Sigmoid colon (tissue), 6 donors: ENCODE measurements at regions not wholly inside any gene's neighbourhood (a gene's known extent, or its start where the extent isn't known, plus 50 kb on each side); places are given as distances from the start of the nearest gene placed in this dataset.

Experiments used
- DNase-seq: peaks from one replicate; pipeline ENCODE4 v3.0.0-alpha.2; 2019
- H3K27ac ChIP-seq, 4 donors: fragments of 200-600 bp; sonication (generic); one replicate each; pipeline ENCODE4 v1.5.1; 2016 to 2019; ENCODE audit warnings: mild to moderate bottlenecking in 1 of 4
- H3K27me3 ChIP-seq, 3 donors: fragments of 200-600 bp; sonication (generic); one replicate each; pipeline ENCODE4 v1.5.1; 2019; ENCODE audit warnings: mild to moderate bottlenecking in 1 of 3
- H3K36me3 ChIP-seq, 4 donors: fragments of 200-600 bp; sonication (generic); one replicate each; pipeline ENCODE4 v1.5.1; 2016 to 2019
- H3K4me1 ChIP-seq, 4 donors: fragments of 200-600 bp; sonication (generic); one replicate each; pipeline ENCODE4 v1.5.1; 2017 to 2019
- H3K4me3 ChIP-seq, 4 donors: fragments of 200-600 bp; sonication (generic); one replicate each; pipeline ENCODE4 v1.5.1; 2017 to 2019; ENCODE audit warnings: mild to moderate bottlenecking in 2 of 4, moderate library complexity in 1 of 4
- H3K9me3 ChIP-seq, 4 donors: fragments of 200-600 bp in 3 of 4; sonication (generic) in 3 of 4; one replicate each; pipeline versions ENCODE4 v1.5.1 to v1.6.1; 2013 to 2019
- EP300 ChIP-seq, 4 donors: sonication (generic); formaldehyde crosslinking; IDR thresholded peaks; one replicate each; pipeline ENCODE4 v1.6.1; 2017; ENCODE audit warnings: antibody characterized with exemption in 4 of 4
- POLR2A ChIP-seq, 2 donors: fragments of 450-650 bp; IDR thresholded peaks; one replicate each; pipeline ENCODE4 v1.6.1; 2016; ENCODE audit warnings: antibody characterized with exemption in 2 of 2, mild to moderate bottlenecking in 2 of 2, moderate library complexity in 2 of 2
- POLR2AphosphoS5 ChIP-seq, 4 donors: sonication (generic); formaldehyde crosslinking; IDR thresholded peaks; one replicate each; pipeline ENCODE4 v1.6.1; 2017; ENCODE audit warnings: antibody characterized with exemption in 4 of 4
- WGBS, 2 donors: extraction: QIAGEN DNeasy Blood & Tissue Kit; methylation state at CpG; one replicate each; pipeline ENCODE4 v1.1.7; 2013; 5-methylcytosine and 5-hydroxymethylcytosine counted together
- intact Hi-C: fragments of 100-400 bp; cut with DNase I; formaldehyde crosslinking; loops from one replicate; pipeline ENCODE4 v1.15.1; 2023
- TF ChIP-seq, protein P1 (sequence below), 4 experiments: fragments of 450-650 bp in 3 of 4; fragments of 200-600 bp in 1 of 4; IDR thresholded peaks; one replicate each; pipeline ENCODE4 v1.5.1; 2016 to 2019; ENCODE audit warnings: antibody characterized with exemption in 4 of 4, mild to moderate bottlenecking in 3 of 4, moderate library complexity in 2 of 4
- donor health status: healthy with polysubstance abuse.
- donor health status: healthy.

DNA sequence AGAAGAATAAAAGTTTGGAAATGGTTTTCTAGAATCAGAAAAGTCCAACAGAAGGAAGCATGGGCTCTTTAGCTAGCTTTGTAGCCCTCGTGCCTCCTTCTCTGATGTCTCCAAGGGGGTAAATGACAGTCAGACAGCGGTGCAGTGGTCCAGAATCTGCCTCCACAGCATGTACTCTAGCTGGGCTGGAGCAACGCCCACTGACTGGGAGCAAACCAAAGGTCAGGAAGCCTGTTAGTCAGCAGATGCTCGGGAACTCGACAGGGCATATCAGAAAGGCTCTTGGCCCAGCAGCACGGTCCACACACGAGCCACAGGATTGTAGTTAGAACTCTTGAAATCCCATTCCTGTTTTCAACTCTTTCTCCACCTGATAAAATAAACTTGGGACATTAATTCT is 164.3 kb downstream of the GRIN2B start:
- 78 to 81% methylated on average over 7 of the region's 7 CpGs for WGBS, 2 donors
- no peaks in the 10 kb centered on the region for H3K27me3 ChIP-seq
- intact Hi-C loops, result no loop called here
- H3K4me1 ChIP-seq, result no peaks in the 10 kb centered on the region
- no peaks in the 10 kb centered on the region for H3K36me3 ChIP-seq
- no peak overlapping the region for H3K27ac ChIP-seq
- TF ChIP-seq POLR2AphosphoS5 (IDR thresholded peaks at IDR 0.05) (no peak), EP300 (IDR thresholded peaks at IDR 0.05) (no peak), POLR2A (IDR thresholded peaks at IDR 0.05) (no peak)
- TF ChIP-seq, protein P1, sequence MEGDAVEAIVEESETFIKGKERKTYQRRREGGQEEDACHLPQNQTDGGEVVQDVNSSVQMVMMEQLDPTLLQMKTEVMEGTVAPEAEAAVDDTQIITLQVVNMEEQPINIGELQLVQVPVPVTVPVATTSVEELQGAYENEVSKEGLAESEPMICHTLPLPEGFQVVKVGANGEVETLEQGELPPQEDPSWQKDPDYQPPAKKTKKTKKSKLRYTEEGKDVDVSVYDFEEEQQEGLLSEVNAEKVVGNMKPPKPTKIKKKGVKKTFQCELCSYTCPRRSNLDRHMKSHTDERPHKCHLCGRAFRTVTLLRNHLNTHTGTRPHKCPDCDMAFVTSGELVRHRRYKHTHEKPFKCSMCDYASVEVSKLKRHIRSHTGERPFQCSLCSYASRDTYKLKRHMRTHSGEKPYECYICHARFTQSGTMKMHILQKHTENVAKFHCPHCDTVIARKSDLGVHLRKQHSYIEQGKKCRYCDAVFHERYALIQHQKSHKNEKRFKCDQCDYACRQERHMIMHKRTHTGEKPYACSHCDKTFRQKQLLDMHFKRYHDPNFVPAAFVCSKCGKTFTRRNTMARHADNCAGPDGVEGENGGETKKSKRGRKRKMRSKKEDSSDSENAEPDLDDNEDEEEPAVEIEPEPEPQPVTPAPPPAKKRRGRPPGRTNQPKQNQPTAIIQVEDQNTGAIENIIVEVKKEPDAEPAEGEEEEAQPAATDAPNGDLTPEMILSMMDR (IDR thresholded peaks at IDR 0.05), result no peak
- DNase-seq, result no peak
- no peak overlapping the region for H3K4me3 ChIP-seq
- no peaks in the 10 kb centered on the region for H3K9me3 ChIP-seq

DNA sequence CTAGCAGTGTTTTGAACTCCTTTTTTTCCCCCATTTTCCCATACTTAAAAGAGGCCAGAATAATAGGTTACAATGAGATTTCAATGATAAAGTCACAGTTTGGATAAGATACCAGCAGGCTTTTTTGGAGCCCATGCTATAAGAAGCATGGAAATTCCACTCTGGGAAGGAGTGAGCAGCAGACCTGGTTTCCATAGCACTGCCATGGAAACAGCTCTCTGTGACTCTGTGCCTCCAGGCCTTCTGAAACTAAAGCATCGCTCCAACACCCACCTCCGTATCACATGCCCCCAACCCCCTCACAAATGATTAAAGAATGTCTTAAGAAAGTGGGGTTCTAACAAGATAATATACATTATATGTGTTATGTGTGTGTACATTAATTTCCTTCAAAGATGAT is 165.0 kb downstream of the GRIN2B start:
- no peak overlapping the region for H3K27ac ChIP-seq
- H3K36me3 ChIP-seq, result no peaks in the 10 kb centered on the region
- H3K27me3 ChIP-seq, result no peaks in the 10 kb centered on the region
- intact Hi-C loops, result no loop called here
- no peak for TF ChIP-seq EP300 (IDR thresholded peaks at IDR 0.05)
- no peak for TF ChIP-seq POLR2A (IDR thresholded peaks at IDR 0.05)
- no peak for TF ChIP-seq POLR2AphosphoS5 (IDR thresholded peaks at IDR 0.05)
- TF ChIP-seq, protein P1 (IDR thresholded peaks at IDR 0.05), result no peak
- 90 to 93% methylated on average over 2 of the region's 2 CpGs for WGBS, 2 donors
- DNase-seq, result no peak
- no peaks in the 10 kb centered on the region for H3K9me3 ChIP-seq
- no peaks in the 10 kb centered on the region for H3K4me1 ChIP-seq
- H3K4me3 ChIP-seq, result no peak overlapping the region

DNA sequence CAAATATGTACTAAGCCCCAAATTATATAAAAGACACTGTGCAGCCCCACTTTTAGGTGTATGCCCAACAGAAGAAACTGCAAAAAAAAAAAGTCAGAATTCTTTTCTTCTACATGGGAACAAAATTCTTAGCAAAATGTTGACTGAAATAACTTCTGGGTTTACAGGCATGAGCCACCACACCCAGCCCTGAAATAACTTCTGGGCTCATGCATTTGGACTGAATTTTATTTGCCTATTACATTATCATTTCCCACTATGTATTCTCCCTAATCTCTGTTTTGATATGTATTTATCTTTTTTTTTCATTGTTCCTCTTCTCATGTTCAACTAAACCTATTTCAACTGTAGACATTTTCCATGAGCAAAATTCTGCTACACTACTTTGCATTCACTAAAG is 169.2 kb downstream of the GRIN2B start:
- no peaks in the 10 kb centered on the region for H3K9me3 ChIP-seq
- no peaks in the 10 kb centered on the region for H3K27me3 ChIP-seq
- no peaks in the 10 kb centered on the region for H3K4me1 ChIP-seq
- DNase-seq, result no peak
- TF ChIP-seq POLR2AphosphoS5 (IDR thresholded peaks at IDR 0.05) (no peak), POLR2A (IDR thresholded peaks at IDR 0.05) (no peak), EP300 (IDR thresholded peaks at IDR 0.05) (no peak)
- TF ChIP-seq, protein P1 (IDR thresholded peaks at IDR 0.05), result no peak
- no peaks in the 10 kb centered on the region for H3K36me3 ChIP-seq
- H3K4me3 ChIP-seq, result no peak overlapping the region
- no peak overlapping the region for H3K27ac ChIP-seq
- intact Hi-C loops, result no loop called here

GRCh38 chr12:13811061-13811460 is 170.3 kb downstream of the GRIN2B start:
- intact Hi-C loops, result no loop called here
- H3K4me1 ChIP-seq, result no peaks in the 10 kb centered on the region

DNA sequence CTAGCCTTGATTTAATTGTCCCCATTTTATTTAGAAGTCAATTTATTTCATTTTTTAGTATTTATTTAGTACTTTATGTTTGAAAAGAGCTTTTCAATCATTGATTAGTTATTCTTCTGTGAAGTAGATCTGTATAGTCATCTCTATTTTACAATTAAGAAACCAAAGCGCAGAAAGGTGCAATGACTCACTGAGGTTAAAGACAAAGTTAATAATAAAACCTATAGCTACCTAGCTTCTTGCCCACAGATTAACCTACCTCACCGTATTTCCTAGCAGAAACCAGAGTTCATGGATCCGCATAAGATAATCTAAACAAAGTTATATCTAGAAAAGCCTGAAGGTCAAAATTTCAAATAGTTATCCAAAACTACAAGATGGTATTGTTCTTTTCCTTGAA is 176.4 kb downstream of the GRIN2B start:
- WGBS, 2 donors, result 54 to 56% methylated on average over 3 of the region's 3 CpGs
- Histone ChIP-seq H3K9me3 (no peaks in the 10 kb centered on the region), H3K36me3 (no peaks in the 10 kb centered on the region), H3K27ac (no peak overlapping the region), H3K27me3 (no peaks in the 10 kb centered on the region), H3K4me1 (no peaks in the 10 kb centered on the region), H3K4me3 (no peak overlapping the region)
- no peak for DNase-seq
- intact Hi-C loops, result no loop called here
- TF ChIP-seq POLR2AphosphoS5 (IDR thresholded peaks at IDR 0.05), result no peak
- TF ChIP-seq, protein P1 (IDR thresholded peaks at IDR 0.05), result no peak
- TF ChIP-seq POLR2A (IDR thresholded peaks at IDR 0.05), result no peak
- TF ChIP-seq EP300 (IDR thresholded peaks at IDR 0.05), result no peak

More at GRCh38 chr12:13811061-13811460, 170.3 kb downstream of the GRIN2B start:
- H3K4me3 ChIP-seq, result no peak overlapping the region
- no peak for DNase-seq
- TF ChIP-seq POLR2AphosphoS5 (IDR thresholded peaks at IDR 0.05) (no peak), POLR2A (IDR thresholded peaks at IDR 0.05) (no peak), EP300 (IDR thresholded peaks at IDR 0.05) (no peak)
- TF ChIP-seq, protein P1 (IDR thresholded peaks at IDR 0.05), result no peak
- H3K27ac ChIP-seq, result no peak overlapping the region
- H3K27me3 ChIP-seq, result no peaks in the 10 kb centered on the region
- H3K9me3 ChIP-seq, result no peaks in the 10 kb centered on the region
- no peaks in the 10 kb centered on the region for H3K36me3 ChIP-seq
- WGBS, 2 donors, result 87 to 95% methylated on average over 3 of the region's 3 CpGs
